A549 (cell line): ENCODE measurements at regions not wholly inside any gene's neighbourhood (a gene's known extent, or its start where the extent isn't known, plus 50 kb on each side); places are given as distances from the start of the nearest gene placed in this dataset.

Experiments used
- CEBPB ChIP-seq, 2 experiments: fragments of >200 bp in 1 of 2; sonication (Bioruptor Twin) in 1 of 2; formaldehyde crosslinking in 1 of 2; IDR thresholded peaks; 2 replicates each; pipeline ENCODE4 v1.6.1; 2012 to 2016
- HOXA7 ChIP-seq: fragments of 250-450 bp; sonication (Bioruptor Pico); IDR thresholded peaks from 2 replicates; pipeline ENCODE4 v1.5.0; 2020; ENCODE audit warnings: mild to moderate bottlenecking, moderate library complexity
- JUN ChIP-seq, 2 experiments: fragments of >200 bp; sonication (Bioruptor Twin); formaldehyde crosslinking; IDR thresholded peaks; 2 replicates in 1 of 2; 3 replicates in 1 of 2; pipeline ENCODE4 v1.6.1; 2016 to 2017
- MYC ChIP-seq: IDR thresholded peaks from 2 replicates; pipeline ENCODE4 v1.6.1; 2012; ENCODE audit warnings: mild to moderate bottlenecking, inconsistent platforms, low read length, improper control_type of control experiment, borderline replicate concordance
- POLR2A ChIP-seq: IDR thresholded peaks from 2 replicates; pipeline ENCODE4 v1.6.1; 2012; ENCODE audit warnings: mild to moderate bottlenecking, low read length
- RNF2 ChIP-seq: fragments of 200-600 bp; sonication (generic); IDR thresholded peaks from 2 replicates; pipeline ENCODE4 v1.6.1; 2016; ENCODE audit warnings: low read depth, mild to moderate bottlenecking, antibody characterized with exemption, moderate library complexity, borderline replicate concordance
- TF ChIP-seq, protein P1 (sequence below): fragments of >200 bp; sonication (Bioruptor Twin); formaldehyde crosslinking; IDR thresholded peaks from 3 replicates; pipeline ENCODE4 v1.5.1; 2016
- TF ChIP-seq, protein P2 (sequence below): fragments of 200-600 bp; sonication (generic); IDR thresholded peaks from 2 replicates; pipeline ENCODE4 v1.6.1; 2016; ENCODE audit warnings: antibody characterized with exemption, mild to moderate bottlenecking, moderate library complexity

DNA sequence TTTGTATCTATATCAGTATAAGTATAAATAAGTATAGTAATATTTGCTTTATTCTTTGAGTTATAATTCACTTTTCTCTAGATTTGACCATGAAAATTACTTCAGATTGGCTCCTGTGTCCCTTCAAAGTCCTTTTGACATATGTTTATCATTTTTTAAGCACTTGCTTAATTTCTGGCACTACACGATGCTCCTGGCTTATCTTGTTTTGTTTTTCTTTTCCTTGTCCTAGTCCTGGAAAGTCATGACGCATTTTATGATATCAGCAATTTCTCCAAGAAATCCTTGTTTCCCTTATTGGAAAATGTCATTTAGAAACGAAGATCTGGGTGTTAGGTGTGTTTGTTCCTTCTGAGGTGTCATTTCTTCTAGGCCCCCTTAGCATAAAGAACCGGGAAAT lies 226.5 kb downstream of the POU4F1 start:
- no peak for TF ChIP-seq HOXA7 (CRISPR knock-in tag)
- TF ChIP-seq, protein P1, sequence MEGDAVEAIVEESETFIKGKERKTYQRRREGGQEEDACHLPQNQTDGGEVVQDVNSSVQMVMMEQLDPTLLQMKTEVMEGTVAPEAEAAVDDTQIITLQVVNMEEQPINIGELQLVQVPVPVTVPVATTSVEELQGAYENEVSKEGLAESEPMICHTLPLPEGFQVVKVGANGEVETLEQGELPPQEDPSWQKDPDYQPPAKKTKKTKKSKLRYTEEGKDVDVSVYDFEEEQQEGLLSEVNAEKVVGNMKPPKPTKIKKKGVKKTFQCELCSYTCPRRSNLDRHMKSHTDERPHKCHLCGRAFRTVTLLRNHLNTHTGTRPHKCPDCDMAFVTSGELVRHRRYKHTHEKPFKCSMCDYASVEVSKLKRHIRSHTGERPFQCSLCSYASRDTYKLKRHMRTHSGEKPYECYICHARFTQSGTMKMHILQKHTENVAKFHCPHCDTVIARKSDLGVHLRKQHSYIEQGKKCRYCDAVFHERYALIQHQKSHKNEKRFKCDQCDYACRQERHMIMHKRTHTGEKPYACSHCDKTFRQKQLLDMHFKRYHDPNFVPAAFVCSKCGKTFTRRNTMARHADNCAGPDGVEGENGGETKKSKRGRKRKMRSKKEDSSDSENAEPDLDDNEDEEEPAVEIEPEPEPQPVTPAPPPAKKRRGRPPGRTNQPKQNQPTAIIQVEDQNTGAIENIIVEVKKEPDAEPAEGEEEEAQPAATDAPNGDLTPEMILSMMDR: no peak
- no peak for TF ChIP-seq MYC
- TF ChIP-seq POLR2A: no peak
- TF ChIP-seq RNF2: no peak
- no peak for TF ChIP-seq CEBPB (IDR thresholded peaks at IDR 0.05)
- no peak for TF ChIP-seq JUN (IDR thresholded peaks at IDR 0.05)
- TF ChIP-seq, protein P2, sequence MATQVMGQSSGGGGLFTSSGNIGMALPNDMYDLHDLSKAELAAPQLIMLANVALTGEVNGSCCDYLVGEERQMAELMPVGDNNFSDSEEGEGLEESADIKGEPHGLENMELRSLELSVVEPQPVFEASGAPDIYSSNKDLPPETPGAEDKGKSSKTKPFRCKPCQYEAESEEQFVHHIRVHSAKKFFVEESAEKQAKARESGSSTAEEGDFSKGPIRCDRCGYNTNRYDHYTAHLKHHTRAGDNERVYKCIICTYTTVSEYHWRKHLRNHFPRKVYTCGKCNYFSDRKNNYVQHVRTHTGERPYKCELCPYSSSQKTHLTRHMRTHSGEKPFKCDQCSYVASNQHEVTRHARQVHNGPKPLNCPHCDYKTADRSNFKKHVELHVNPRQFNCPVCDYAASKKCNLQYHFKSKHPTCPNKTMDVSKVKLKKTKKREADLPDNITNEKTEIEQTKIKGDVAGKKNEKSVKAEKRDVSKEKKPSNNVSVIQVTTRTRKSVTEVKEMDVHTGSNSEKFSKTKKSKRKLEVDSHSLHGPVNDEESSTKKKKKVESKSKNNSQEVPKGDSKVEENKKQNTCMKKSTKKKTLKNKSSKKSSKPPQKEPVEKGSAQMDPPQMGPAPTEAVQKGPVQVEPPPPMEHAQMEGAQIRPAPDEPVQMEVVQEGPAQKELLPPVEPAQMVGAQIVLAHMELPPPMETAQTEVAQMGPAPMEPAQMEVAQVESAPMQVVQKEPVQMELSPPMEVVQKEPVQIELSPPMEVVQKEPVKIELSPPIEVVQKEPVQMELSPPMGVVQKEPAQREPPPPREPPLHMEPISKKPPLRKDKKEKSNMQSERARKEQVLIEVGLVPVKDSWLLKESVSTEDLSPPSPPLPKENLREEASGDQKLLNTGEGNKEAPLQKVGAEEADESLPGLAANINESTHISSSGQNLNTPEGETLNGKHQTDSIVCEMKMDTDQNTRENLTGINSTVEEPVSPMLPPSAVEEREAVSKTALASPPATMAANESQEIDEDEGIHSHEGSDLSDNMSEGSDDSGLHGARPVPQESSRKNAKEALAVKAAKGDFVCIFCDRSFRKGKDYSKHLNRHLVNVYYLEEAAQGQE: no peak
